NCI-H526 treated with DMSO at 0.1 percent for 48 hours (cell line): ENCODE measurements at regions not wholly inside any gene's neighbourhood (a gene's known extent, or its start where the extent isn't known, plus 50 kb on each side); places are given as distances from the start of the nearest gene placed in this dataset.
"Not testable (repeated sequence)": the region's sequence is repeated elsewhere in the genome, so short reads cannot be mapped to it uniquely, and the experiment has no call there.

Experiments used
- DNase-seq: peaks from one replicate; lab custom pipeline; 2025; lab: John Stamatoyannopoulos, UW

- DNase-seq, result no peak
These were observed 65.1 kb downstream of the SPRY4 start for GRCh38 chr5:142259758-142260157.

DNA sequence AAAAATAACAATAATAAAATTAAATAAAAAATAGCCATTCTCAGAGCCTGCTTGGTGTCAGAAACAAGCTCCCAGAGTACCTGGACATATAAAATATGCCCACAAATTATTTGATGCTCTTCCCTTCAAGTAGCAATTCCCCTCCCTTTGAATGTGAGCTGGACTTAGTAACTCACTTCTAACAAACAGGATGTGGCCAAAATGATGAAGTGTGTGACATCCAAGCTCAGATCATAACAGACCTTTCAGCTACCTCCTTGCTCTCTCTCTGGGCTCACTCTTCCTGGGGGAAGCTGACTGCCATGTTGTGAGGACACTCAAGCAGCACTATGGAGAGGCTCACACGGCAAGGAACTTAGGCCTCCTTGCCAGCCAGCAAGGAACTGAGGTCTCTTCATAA lies 69.0 kb downstream of the SPRY4 start:
- no peak for DNase-seq

DNA sequence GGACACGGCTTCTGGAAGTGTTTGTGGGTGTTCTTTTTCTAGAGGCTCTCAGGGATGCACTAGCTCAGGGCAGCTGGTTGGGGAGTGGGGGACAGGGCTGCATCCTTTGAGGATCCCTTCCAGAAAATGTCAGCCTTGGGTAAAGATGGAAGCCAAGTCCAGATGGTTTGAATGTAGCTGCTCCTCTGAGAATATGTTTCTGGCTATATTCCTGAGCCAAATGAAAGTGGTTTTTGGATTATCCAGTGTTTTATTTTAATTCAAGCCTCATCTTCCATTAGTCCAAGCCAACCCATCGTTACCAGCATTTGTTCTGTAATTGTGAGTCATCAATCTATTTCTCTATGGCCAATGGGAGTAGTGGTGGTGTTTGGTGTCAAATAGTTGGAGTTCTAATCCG lies 70.4 kb downstream of the SPRY4 start:
- no peak for DNase-seq

DNA sequence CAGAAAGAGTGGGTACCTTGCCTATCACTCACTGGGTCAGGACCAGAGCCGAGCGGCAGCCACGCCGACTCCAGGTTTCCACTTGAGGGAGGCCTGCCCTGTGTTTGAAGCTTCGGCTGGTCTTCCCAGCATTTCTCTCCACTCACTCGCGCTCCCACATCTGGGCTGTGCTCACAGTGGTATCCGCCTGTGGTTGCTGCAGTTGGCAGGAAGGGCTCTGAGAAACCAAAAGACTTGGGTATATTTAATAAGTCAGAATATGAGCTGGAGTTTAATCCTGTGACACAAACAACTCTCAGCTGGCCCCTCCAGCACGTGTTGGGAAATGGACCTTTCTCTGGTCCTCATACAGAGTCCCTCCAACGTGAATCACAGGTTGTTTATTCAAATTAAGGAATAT lies 70.9 kb downstream of the SPRY4 start:
- no peak for DNase-seq

DNA sequence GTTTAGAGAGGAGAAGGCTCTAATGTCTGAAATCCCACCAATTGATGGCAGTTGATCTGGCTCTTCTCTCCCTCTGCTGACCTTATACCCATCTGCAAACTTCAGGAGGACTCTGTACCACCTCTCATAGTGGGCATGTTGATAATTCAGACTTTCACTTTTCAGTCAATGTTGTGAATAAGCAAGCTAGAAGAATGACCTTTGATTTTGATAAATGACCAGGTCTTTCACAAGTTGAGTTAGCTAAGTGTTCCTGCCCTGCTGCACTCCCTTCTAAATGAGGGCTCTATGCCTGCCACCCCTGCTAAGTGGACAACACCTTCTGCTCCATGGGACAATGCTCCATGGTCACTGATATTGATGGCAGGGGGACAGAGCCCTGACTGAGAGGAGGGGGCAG lies 74.7 kb downstream of the SPRY4 start:
- DNase-seq, result no peak

GRCh38 chr5:142248853-142249462 lies 75.9 kb downstream of the SPRY4 start:
- DNase-seq, result no peak

DNA sequence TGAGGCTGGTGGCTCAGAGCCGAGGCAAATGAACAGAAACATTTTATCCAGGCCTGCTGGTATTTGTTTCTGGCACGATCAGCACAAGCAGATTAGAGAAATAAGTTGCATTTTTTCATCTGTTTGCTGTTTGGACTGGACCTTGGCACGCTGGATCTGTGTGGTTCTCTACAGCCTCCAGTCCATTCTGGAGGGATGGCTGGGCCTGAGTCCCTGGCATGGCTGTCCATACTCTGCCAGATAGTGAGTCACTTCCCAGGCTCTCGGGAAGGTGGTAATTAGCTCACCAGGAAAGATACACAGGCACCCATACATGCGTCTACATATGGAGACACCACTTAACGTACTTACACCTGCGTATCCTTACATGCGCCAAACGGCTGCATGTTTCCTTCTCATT lies 78.6 kb downstream of the SPRY4 start:
- no peak for DNase-seq

GRCh38 chr5:142245786-142246185 lies 79.0 kb downstream of the SPRY4 start:
- DNase-seq, result no peak

GRCh38 chr5:142244440-142244839 lies 80.4 kb downstream of the SPRY4 start:
- no peak for DNase-seq

- DNase-seq, result no peak
These were observed 82.5 kb downstream of the SPRY4 start for GRCh38 chr5:142242272-142242671.

DNA sequence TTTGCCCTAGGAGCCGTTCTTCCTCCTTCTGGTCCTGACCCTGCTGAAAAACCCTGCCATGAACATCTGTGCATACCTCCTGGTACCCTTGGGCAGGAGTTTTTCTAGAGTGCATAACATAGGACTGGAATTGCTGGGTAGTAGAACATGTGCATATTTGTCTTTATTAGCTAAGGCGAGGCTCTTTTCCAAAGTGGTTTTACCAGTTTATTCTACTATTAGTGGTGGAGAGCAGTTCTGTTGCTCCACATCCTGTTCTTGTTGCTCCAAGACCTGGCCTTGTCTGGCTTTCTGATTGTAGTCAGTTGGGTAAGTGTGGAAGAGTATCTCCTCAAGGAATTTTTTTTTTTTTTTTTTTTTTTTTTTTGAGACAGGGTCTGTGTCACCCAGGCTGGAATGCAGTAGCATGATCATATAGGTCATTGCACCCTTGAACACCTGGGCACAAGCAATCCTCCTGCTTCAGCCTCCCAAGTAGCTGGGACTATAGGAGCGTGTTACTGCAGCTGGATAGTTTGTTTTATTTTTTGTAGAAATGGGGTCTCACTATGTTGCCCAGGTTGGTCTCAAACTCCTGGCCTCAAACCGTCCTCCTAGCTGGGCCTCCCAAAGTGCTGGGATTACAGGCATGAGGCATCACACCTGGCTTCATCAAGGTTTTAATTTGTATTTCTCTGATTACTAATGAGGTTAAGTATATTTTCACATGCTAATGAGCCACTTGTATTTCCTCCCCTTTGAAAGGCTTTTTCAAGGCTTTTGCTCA lies 85.2 kb downstream of the SPRY4 start:
- DNase-seq, result no peak

- DNase-seq, result no peak
These were observed 87.1 kb downstream of the SPRY4 start for GRCh38 chr5:142237707-142238106.

DNA sequence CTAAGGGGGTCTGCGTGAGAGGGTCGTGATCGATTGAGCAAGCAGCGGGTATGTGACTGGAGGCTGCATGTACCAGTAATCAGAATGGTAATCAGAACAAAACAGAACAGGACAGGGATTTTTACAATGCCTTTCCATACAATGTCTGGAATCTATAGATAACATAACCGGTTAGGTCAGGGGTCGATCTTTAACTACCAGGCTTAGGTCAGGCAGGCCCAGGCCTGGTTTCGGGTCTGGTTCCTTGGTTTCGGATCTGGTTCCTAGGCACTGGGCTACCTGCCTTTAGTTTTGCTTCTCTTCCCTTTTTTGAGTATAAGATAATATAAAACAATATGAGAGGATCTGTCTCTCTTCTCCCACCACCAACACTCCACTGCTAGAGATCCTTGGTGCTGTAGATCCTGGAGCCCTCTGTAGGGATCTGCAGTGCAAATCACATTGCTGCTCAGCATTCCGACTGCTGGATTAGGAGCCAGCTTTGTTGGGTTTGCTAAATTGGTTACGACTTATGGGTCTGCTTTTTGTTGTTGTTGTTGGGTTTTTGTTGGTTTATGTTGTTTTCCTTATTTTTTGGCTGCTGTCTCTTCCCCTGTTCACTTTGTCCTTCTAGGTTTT lies 88.0 kb downstream of the SPRY4 start:
- not testable (repeated sequence) for DNase-seq

DNA sequence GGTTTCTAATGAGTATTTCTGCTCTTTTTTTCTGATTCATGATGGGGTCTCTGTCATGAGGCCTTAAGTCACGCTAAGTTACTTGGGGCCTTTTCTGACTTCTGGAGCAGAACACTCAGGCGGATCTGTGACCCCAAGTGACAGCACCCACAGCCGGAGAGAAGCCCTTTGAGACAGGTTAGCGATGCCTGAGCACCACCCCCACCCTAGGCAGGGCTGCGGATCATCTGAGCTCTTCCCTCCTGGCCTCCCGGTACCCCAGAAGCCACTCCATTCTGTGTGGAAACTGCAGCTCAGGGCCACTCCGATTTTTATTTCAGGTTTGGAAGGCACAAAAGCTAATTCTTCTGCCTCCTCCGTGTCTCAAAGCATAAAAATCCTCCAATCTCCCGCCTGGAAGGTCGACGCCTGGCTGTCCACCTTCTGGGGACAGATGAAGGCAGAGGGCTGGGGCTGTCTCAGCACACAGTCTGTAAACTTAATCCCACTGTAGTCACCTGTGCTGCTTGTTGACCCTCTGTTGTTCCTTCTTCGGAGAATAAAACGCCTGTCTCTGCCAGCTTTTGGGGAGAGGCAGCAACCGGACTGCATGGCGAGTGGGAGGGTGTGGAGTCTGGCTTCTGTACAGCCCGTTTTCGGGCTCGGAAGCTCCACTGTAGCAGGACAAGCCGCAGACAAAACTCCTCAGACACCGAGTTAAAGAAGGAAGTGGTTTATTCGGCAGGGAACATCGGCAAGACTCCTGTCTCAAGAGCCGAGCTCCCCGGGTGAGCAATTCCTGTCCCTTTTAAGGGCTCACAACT lies 88.8 kb downstream of the SPRY4 start:
- DNase-seq, result no peak

- no peak for DNase-seq
These were observed 89.6 kb downstream of the SPRY4 start for GRCh38 chr5:142235050-142235797.

DNA sequence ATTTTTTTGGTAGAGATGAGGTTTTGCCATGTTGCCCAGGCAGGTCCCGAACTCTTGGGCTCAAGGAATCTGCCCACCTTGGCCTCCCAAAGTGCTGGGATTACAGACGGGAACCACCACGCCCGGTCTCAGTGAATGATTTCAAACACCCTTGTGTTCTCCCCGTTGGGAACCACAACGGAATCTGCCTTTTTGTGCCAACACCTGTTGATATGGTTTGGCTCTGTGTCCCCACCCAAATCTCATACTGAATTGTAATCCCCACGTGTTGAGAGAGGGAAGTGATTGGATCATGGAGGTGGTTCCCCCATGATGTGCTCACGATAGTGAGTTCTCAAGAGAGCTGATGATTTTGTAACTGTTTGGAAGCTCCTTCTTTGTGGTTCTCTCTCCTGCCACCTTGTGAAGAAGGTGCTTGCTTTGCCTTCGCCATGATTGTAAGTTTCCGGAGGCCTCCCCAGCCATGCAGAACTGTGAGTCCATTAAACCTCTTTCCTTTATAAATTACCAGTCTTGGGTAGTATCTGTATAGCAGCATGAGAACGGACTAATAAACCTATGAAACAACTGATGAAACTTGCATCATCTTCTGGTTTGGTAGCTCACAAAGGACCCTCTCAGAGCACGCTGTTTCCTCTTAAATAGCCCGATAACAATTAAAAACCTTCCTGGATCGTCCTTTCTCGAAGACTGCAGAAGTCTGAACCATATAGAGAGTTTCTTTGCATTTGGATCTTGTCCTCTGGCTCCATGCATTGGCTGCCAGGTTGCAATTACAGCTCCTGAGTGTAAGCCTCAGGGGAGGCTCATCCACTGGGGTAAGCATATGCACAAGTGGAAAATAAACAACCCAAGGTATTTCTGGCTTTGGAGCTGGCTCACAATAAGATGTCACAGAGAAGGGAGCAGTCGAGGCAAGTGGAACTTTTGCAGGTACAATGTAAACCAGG lies 91.5 kb downstream of the SPRY4 start:
- no peak for DNase-seq

DNA sequence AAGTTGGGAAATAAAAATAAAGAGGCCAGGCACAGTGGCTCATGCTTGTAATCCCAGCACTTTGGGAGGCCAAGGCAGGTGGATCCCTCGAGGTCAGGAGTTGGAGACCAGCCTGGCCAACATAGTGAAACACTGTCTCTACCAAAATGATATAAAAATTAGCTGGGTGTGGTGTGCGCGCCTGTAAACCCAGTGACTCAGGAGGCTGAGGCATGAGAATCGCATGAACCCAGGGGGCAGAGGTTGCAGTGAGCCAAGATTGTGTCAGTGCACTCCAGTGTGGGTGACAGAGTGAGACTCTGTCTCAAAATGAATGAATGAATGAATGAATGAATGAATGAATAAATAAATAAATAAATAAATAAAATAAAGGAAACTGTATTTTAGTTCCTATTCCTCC lies 93.9 kb downstream of the SPRY4 start:
- not testable (repeated sequence) for DNase-seq

GRCh38 chr5:142225141-142225540 lies 99.7 kb downstream of the SPRY4 start:
- no peak for DNase-seq

DNA sequence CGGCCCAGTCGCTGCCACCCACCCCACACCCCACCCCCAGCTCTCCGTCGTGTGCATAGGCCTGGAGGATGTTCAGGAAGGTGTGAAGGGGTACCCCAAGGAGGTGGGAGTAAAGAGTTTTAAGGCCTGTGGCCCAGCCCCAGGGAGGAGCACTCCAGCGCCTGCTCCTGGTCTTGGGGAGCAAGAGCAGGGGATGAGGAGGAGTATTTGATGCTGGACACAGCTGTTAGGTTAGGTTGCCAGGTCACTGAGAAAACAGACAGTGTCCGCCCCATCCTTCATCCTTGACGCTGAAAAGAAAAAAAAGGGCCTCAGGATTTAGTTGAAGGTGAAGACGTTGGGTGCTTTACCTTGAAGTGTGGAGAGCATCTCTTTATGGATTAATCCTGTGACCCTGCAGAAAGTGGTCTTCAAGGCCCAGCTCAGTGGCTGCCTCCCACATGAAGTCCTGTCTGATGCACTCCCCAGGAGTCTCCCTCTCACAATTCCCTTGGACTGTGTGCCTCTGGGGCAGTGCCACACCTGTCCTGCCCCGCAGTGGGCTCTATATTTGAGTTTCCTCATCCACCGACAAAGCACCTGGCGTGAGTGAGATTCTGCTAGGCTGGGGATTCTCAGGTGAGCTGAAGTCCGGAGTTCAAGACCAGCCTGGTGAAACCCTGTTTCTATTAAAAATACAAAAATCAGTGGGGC lies 101.8 kb downstream of the SPRY4 start:
- no peak for DNase-seq

DNA sequence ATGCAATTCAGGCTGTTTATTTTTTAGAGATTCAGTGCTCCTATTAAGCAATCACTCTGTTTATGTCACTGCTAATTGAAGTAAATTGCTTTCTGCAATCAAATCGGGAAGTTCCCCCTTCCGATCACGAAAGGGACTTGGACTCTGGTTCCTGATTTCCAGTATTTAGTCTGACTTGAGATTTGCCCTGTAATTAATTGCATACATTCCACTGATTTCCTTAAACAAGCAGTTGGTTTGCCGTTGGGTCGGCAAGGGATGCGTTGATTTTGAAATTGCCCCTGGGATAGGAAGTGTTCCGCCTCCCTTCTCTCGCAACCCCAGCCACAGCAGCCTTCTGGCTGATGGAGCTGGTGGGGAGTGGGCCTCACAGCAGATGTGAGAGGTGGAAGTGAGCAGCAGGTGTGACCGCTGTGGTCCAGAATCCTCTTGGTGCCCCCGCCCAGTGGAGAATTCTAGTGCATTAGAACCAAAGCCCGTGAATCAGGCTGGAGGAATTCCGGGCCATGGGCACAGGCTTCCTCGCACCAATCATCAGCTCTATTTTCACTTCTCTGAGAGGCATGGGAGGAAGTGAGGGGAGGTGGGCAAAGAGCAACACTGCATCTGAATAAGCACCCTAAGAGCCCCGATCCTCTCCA lies 102.5 kb downstream of the SPRY4 start:
- DNase-seq, result peak; percentile 77
